ENCODE measurements at regions not wholly inside any gene's neighbourhood (a gene's known extent, or its start where the extent isn't known, plus 50 kb on each side); places are given as distances from the start of the nearest gene placed in this dataset.

DNA sequence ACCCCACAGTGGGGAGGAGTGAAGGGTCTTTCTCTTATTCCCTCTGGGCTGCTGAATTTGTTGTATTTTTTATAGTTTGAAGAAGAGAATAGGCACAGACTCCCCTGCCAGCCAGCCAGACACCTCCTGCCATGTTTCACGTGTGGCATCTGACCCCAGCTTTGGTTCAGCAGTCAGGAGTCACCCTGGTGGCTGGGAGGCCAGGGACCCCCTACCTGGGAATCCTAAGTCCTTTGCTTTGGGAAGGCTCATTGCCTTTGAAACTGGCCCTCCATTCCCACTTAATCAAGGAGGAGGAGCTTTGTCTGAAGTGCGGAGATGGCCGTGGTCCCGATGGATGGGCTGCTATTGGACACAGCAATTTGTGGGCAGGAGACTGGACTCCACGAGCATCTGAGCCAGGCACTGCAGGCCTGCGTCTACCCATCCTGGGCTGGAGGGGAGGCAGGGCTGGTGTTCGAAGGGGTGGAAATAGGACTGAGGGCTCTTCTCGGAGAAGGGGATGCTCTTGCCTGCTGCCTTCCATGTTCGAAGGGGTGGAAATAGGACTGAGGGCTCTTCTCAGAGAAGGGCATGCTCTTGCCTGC, 196.1 kb downstream of the DLL1 start:
- no peak overlapping the region for H3K4me3 ChIP-seq (ENCODE audit: control insufficient read depth, low read depth, low read length)
- TF ChIP-seq, protein P1, sequence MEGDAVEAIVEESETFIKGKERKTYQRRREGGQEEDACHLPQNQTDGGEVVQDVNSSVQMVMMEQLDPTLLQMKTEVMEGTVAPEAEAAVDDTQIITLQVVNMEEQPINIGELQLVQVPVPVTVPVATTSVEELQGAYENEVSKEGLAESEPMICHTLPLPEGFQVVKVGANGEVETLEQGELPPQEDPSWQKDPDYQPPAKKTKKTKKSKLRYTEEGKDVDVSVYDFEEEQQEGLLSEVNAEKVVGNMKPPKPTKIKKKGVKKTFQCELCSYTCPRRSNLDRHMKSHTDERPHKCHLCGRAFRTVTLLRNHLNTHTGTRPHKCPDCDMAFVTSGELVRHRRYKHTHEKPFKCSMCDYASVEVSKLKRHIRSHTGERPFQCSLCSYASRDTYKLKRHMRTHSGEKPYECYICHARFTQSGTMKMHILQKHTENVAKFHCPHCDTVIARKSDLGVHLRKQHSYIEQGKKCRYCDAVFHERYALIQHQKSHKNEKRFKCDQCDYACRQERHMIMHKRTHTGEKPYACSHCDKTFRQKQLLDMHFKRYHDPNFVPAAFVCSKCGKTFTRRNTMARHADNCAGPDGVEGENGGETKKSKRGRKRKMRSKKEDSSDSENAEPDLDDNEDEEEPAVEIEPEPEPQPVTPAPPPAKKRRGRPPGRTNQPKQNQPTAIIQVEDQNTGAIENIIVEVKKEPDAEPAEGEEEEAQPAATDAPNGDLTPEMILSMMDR (conservative IDR thresholded peaks at IDR 0.05; ENCODE audit: control insufficient read depth, insufficient read depth, low read depth, low read length): no peak
- DNase-seq (ENCODE audit: low read depth): no peak

GRCh38 chr6:170093658-170094596, 197.0 kb downstream of the DLL1 start:
- no peak overlapping the region for H3K4me3 ChIP-seq (ENCODE audit: control insufficient read depth, low read depth, low read length)
- DNase-seq (ENCODE audit: low read depth): no peak
- TF ChIP-seq, protein P1 (conservative IDR thresholded peaks at IDR 0.05; ENCODE audit: control insufficient read depth, insufficient read depth, low read depth, low read length): no peak

- H3K4me3 ChIP-seq (ENCODE audit: control insufficient read depth, low read depth, low read length): no peak overlapping the region
- TF ChIP-seq, protein P1 (conservative IDR thresholded peaks at IDR 0.05; ENCODE audit: control insufficient read depth, insufficient read depth, low read depth, low read length): no peak
- DNase-seq (ENCODE audit: low read depth): no peak
Measured at GRCh38 chr6:170093276-170093657, 197.6 kb downstream of the DLL1 start.

DNA sequence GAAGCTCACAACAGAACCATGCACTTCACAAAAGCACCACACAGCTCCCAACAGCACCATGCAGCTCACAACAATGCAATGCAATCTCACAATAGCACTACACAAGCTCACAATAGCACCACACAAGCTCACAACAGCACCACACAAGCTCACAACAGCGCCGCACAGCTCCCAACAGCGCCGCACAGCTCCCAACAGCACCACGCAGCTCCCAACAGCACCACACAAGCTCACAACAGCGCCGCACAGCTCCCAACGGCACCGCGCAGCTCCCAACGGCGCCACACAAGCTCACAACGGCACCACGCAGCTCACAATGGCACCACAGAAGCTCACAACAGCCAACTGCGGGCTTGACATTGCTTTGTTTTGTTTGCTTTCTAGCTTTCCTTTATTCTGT, 198.1 kb downstream of the DLL1 start:
- DNase-seq (ENCODE audit: low read depth): no peak

GRCh38 chr6:170091639-170092579, 199.0 kb downstream of the DLL1 start:
- no peak for DNase-seq (ENCODE audit: low read depth)
- no peak overlapping the region for H3K4me3 ChIP-seq (ENCODE audit: control insufficient read depth, low read depth, low read length)
- TF ChIP-seq, protein P1 (conservative IDR thresholded peaks at IDR 0.05; ENCODE audit: control insufficient read depth, insufficient read depth, low read depth, low read length): no peak

More for the DNA sequence above, 198.1 kb downstream of the DLL1 start:
- H3K4me3 ChIP-seq (ENCODE audit: control insufficient read depth, low read depth, low read length): no peak overlapping the region
- TF ChIP-seq, protein P1 (conservative IDR thresholded peaks at IDR 0.05; ENCODE audit: control insufficient read depth, insufficient read depth, low read depth, low read length): no peak

- no peak for DNase-seq (ENCODE audit: low read depth)
- H3K4me3 ChIP-seq (ENCODE audit: control insufficient read depth, low read depth, low read length): no peak overlapping the region
- TF ChIP-seq, protein P1 (conservative IDR thresholded peaks at IDR 0.05; ENCODE audit: control insufficient read depth, insufficient read depth, low read depth, low read length): no peak
Measured at GRCh38 chr6:170091000-170091638, 199.8 kb downstream of the DLL1 start.

All from fibroblast of mammary gland (primary cell).